K562 (cell line): ENCODE measurements at regions not wholly inside any gene's neighbourhood (a gene's known extent, or its start where the extent isn't known, plus 50 kb on each side); places are given as distances from the start of the nearest gene placed in this dataset.
A peak's percentile ranks its signal among the peaks of the same experiment; 100 is the strongest.

Experiments used
- CHD2 ChIP-seq: IDR thresholded peaks from 2 replicates; pipeline ENCODE4 v1.6.1; 2011; ENCODE audit warnings: low read depth, low read length
- CSDE1 ChIP-seq, 2 experiments: fragments of 450-650 bp; IDR thresholded peaks; 2 replicates each; pipeline ENCODE4 v1.6.1; 2016; ENCODE audit warnings: mild to moderate bottlenecking in 1 of 2
- GMEB1 ChIP-seq: fragments of 250-450 bp; sonication (Bioruptor Pico); IDR thresholded peaks from 2 replicates; pipeline ENCODE4 v1.4.0; 2020; ENCODE audit warnings: mild to moderate bottlenecking
- HBP1 ChIP-seq: fragments of 450-650 bp; formaldehyde crosslinking; IDR thresholded peaks from 2 replicates; pipeline ENCODE4 v1.4.0; 2022; ENCODE audit warnings: missing genetic modification characterization
- HES1 ChIP-seq: fragments of 450-650 bp; IDR thresholded peaks from 2 replicates; pipeline ENCODE4 v1.6.1; 2016; ENCODE audit warnings: low read depth, mild to moderate bottlenecking, moderate library complexity
- HMGN3 ChIP-seq: IDR thresholded peaks from 2 replicates; pipeline ENCODE4 v1.6.1; 2011; ENCODE audit warnings: borderline replicate concordance, low read depth, mild to moderate bottlenecking, mixed read lengths, low read length; ENCODE audit not compliant: insufficient read length; ENCODE audit errors: extremely low read depth
- JUND ChIP-seq, 2 experiments: IDR thresholded peaks; 2 replicates in 1 of 2; 3 replicates in 1 of 2; pipeline ENCODE4 v1.6.1; 2011; ENCODE audit warnings: borderline replicate concordance in 2 of 2, low read depth in 2 of 2, low read length in 2 of 2, improper control_type of control experiment in 1 of 2, missing biosample characterization in 1 of 2, missing genetic modification characterization in 1 of 2, missing genetic modification reagents in 1 of 2
- KDM1A ChIP-seq, 2 experiments: fragments of 450-650 bp; IDR thresholded peaks; 2 replicates each; pipeline ENCODE4 v1.6.1; 2016; ENCODE audit warnings: mild to moderate bottlenecking in 2 of 2
- MYBL2 ChIP-seq, 2 experiments: fragments of 450-650 bp in 1 of 2; sonication (generic) in 1 of 2; formaldehyde crosslinking in 1 of 2; IDR thresholded peaks; 2 replicates each; pipeline versions ENCODE4 v1.6.1 to v1.8.1; 2017 to 2022; ENCODE audit warnings: borderline replicate concordance in 1 of 2, inconsistent platforms in 1 of 2, low read depth in 1 of 2, mild to moderate bottlenecking in 1 of 2, missing genetic modification reagents in 1 of 2, moderate library complexity in 1 of 2
- PHF20 ChIP-seq: fragments of 450-650 bp; IDR thresholded peaks from 2 replicates; pipeline ENCODE4 v1.6.1; 2018; ENCODE audit not compliant: partially characterized antibody
- PHF8 ChIP-seq: fragments of 200-600 bp; sonication (generic); IDR thresholded peaks from 2 replicates; pipeline ENCODE4 v1.6.1; 2012; ENCODE audit warnings: mixed run types, mild to moderate bottlenecking, inconsistent platforms, low read length, moderate library complexity, borderline replicate concordance
- RBM22 ChIP-seq: fragments of 200-400 bp; formaldehyde crosslinking; IDR thresholded peaks from 2 replicates; pipeline ENCODE4 v1.6.1; 2018; ENCODE audit warnings: low read length, low read depth; ENCODE audit not compliant: poor library complexity, severe bottlenecking
- RFX5 ChIP-seq: IDR thresholded peaks from 2 replicates; pipeline ENCODE4 v1.6.1; 2011; ENCODE audit warnings: low read depth, mild to moderate bottlenecking, improper control_type of control experiment, low read length
- SMAD4 ChIP-seq: fragments of 250-450 bp; sonication (Bioruptor Pico); conservative IDR thresholded peaks from 2 replicates; pipeline ENCODE4 v1.8.0; 2021; ENCODE audit warnings: inconsistent platforms, mild to moderate bottlenecking, moderate library complexity
- SMARCA5 ChIP-seq: fragments of 450-650 bp; IDR thresholded peaks from 2 replicates; pipeline ENCODE4 v1.6.1; 2016
- SP2 ChIP-seq: IDR thresholded peaks from 2 replicates; pipeline ENCODE4 v1.6.1; 2011; ENCODE audit warnings: mild to moderate bottlenecking, low read depth, low read length, moderate library complexity; ENCODE audit not compliant: poor library complexity, severe bottlenecking; ENCODE audit errors: extremely low read depth
- SREBF1 ChIP-seq: fragments of 150-350 bp; IDR thresholded peaks from 2 replicates; pipeline ENCODE4 v1.6.1; 2014; ENCODE audit warnings: antibody characterized with exemption, low read depth, low read length, borderline replicate concordance
- STAT5A ChIP-seq: IDR thresholded peaks from 2 replicates; pipeline ENCODE4 v1.6.1; 2012; ENCODE audit warnings: low read length, inconsistent platforms, borderline replicate concordance
- TCFL5 ChIP-seq: fragments of 250-450 bp; sonication (Bioruptor Pico); conservative IDR thresholded peaks from 2 replicates; pipeline ENCODE4 v1.6.1; 2021; ENCODE audit warnings: mild to moderate bottlenecking, moderate library complexity, matching md5 sums
- ZFPM2 ChIP-seq: fragments of 250-450 bp; sonication (Bioruptor Pico); IDR thresholded peaks from 2 replicates; pipeline ENCODE4 v1.5.1; 2022; ENCODE audit warnings: mild to moderate bottlenecking
- ZNF655 ChIP-seq: fragments of 250-450 bp; sonication (Bioruptor Pico); IDR thresholded peaks from 2 replicates; pipeline ENCODE4 v1.5.0; 2021
- ZNF668 ChIP-seq: fragments of 250-450 bp; sonication (Bioruptor Pico); IDR thresholded peaks from 2 replicates; pipeline ENCODE4 v1.8.0; 2022; ENCODE audit warnings: mild to moderate bottlenecking, inconsistent platforms
- ZNF75A ChIP-seq: fragments of 450-650 bp; formaldehyde crosslinking; IDR thresholded peaks from 2 replicates; pipeline ENCODE4 v1.4.0; 2020; ENCODE audit warnings: mild to moderate bottlenecking

- TF ChIP-seq PHF8, result no peak; the same call in 1 of the 2 replicates
- TF ChIP-seq ZNF655, result no peak
- TF ChIP-seq HMGN3, result peak; percentile 60
- TF ChIP-seq SP2, result no peak
- peak; percentile 73 for TF ChIP-seq HES1
- no peak for TF ChIP-seq SMARCA5
- no peak for TF ChIP-seq ZFPM2 (CRISPR knock-in tag)
- no peak for TF ChIP-seq MYBL2 (IDR thresholded peaks at IDR 0.05; ENCODE audit: low read depth)
- no peak for TF ChIP-seq MYBL2 (CRISPR knock-in tag; IDR thresholded peaks at IDR 0.05; ENCODE audit: borderline replicate concordance)
- TF ChIP-seq CSDE1 (IDR thresholded peaks at IDR 0.05), result no peak
- no peak for TF ChIP-seq SREBF1
- TF ChIP-seq ZNF668 (CRISPR knock-in tag), result no peak
- TF ChIP-seq KDM1A (IDR thresholded peaks at IDR 0.05), result peak; percentile 61 to 73; a peak in 2 of 4 replicates
- no peak for TF ChIP-seq CHD2
- TF ChIP-seq RBM22, result no peak
- no peak; the same call in 1 of the 2 replicates for TF ChIP-seq TCFL5 (CRISPR knock-in tag)
- TF ChIP-seq PHF20, result no peak
- no peak for TF ChIP-seq RFX5
- TF ChIP-seq HBP1 (CRISPR knock-in tag), result no peak
- peak; percentile 94 for TF ChIP-seq SMAD4 (CRISPR knock-in tag)
- TF ChIP-seq ZNF75A (CRISPR knock-in tag), result no peak
- TF ChIP-seq STAT5A, result peak; percentile 91
- no peak for TF ChIP-seq GMEB1 (CRISPR knock-in tag)
- peak; percentile 81 for TF ChIP-seq JUND (IDR thresholded peaks at IDR 0.05; ENCODE audit: borderline replicate concordance, low read depth, low read length)
- TF ChIP-seq JUND (tag; IDR thresholded peaks at IDR 0.05; ENCODE audit: borderline replicate concordance, low read depth, low read length), result peak; percentile 86
Measured at GRCh38 chr6:14476793-14477531, 359.4 kb downstream of the CD83 start (continued).
